ENCODE measurements at regions not wholly inside any gene's neighbourhood (a gene's known extent, or its start where the extent isn't known, plus 50 kb on each side); places are given as distances from the start of the nearest gene placed in this dataset.

GRCh38 chr3:5384557-5385236 is 197.2 kb downstream of the EDEM1 start:
- DNase-seq (ENCODE audit: extremely low spot score), result no peak
- TF ChIP-seq, protein P1, sequence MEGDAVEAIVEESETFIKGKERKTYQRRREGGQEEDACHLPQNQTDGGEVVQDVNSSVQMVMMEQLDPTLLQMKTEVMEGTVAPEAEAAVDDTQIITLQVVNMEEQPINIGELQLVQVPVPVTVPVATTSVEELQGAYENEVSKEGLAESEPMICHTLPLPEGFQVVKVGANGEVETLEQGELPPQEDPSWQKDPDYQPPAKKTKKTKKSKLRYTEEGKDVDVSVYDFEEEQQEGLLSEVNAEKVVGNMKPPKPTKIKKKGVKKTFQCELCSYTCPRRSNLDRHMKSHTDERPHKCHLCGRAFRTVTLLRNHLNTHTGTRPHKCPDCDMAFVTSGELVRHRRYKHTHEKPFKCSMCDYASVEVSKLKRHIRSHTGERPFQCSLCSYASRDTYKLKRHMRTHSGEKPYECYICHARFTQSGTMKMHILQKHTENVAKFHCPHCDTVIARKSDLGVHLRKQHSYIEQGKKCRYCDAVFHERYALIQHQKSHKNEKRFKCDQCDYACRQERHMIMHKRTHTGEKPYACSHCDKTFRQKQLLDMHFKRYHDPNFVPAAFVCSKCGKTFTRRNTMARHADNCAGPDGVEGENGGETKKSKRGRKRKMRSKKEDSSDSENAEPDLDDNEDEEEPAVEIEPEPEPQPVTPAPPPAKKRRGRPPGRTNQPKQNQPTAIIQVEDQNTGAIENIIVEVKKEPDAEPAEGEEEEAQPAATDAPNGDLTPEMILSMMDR (IDR thresholded peaks at IDR 0.05; ENCODE audit: control extremely low read depth, extremely low read depth, low read depth, missing control alignments), result no peak
- POLR2A ChIA-PET, result no interaction called here
- CTCF ChIA-PET, result interaction anchor here (1.1 kb wide), 1 partner anchor 79 kb away, joined by 3 read pairs; no protein-coding TSS in a partner anchor

DNA sequence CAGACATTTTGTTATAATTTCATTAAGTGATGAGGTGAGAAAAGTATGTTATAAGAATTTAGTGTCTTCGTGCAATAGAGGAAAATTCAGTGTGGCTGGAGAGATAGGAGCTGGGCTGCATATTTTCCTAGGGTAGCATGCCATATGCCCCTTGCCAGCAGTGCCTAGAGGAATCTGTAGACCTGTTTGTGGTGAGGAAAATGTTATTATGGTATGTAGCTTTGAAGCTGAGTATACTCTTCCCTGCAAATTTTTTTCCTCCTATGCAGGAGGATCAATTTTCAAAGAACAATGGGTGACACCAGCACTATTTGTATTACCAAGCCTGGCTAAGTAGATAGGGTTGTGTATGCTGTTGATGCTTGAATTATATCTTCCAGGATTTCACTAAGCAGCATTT is 200.6 kb downstream of the EDEM1 start:
- ChIA-PET POLR2A (no interaction called here), CTCF (interaction anchor here (0.7 kb wide), 1 partner anchor 27 kb away, joined by 3 read pairs; no protein-coding TSS in a partner anchor)
- TF ChIP-seq, protein P1 (IDR thresholded peaks at IDR 0.05; ENCODE audit: control extremely low read depth, extremely low read depth, low read depth, missing control alignments), result no peak
- DNase-seq (ENCODE audit: extremely low spot score), result no peak

DNA sequence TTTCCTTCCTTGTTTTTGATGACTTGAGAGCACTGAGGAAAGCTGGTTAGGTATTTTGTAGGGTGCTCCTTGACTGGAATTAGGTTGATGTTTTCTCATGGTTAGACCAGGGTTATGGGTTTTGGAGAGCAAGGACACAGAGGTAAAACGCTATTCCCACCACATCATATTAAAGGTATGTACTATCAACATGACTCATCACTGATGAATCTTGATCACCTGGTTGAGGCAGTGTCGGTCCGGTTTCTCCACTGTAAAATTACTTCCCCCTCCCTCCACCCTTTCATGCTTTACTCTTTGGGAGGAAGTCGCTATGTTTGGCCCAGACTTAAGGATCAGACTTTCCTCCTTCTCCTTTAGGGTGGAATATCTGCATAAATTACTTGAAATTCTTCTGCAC is 201.6 kb downstream of the EDEM1 start:
- DNase-seq (ENCODE audit: extremely low spot score), result no peak
- POLR2A ChIA-PET, result no interaction called here
- CTCF ChIA-PET, result no interaction called here
- TF ChIP-seq, protein P1 (IDR thresholded peaks at IDR 0.05; ENCODE audit: control extremely low read depth, extremely low read depth, low read depth, missing control alignments), result no peak

DNA sequence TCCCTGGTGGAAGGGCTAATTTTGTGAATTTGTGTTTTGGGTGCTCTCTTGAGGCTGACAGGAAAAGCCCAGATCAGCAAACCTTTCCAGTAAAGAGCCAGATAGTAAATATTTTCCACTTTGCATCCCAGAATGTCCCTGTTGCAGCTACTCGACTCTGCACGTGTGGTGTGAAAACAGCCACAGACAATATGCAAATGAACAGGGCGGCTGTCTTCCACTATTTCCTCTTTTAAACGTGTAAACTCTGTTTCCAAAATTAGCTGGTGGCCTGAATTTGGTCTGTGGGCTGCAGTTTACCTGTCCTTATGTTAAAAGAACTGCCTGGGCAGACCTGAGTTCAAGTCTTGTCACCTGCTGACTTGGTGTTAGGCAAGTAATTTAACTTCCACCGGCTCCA is 202.7 kb downstream of the EDEM1 start:
- CTCF ChIA-PET, result no interaction called here
- DNase-seq (ENCODE audit: extremely low spot score), result no peak
- TF ChIP-seq, protein P1 (IDR thresholded peaks at IDR 0.05; ENCODE audit: control extremely low read depth, extremely low read depth, low read depth, missing control alignments), result no peak
- POLR2A ChIA-PET, result no interaction called here

DNA sequence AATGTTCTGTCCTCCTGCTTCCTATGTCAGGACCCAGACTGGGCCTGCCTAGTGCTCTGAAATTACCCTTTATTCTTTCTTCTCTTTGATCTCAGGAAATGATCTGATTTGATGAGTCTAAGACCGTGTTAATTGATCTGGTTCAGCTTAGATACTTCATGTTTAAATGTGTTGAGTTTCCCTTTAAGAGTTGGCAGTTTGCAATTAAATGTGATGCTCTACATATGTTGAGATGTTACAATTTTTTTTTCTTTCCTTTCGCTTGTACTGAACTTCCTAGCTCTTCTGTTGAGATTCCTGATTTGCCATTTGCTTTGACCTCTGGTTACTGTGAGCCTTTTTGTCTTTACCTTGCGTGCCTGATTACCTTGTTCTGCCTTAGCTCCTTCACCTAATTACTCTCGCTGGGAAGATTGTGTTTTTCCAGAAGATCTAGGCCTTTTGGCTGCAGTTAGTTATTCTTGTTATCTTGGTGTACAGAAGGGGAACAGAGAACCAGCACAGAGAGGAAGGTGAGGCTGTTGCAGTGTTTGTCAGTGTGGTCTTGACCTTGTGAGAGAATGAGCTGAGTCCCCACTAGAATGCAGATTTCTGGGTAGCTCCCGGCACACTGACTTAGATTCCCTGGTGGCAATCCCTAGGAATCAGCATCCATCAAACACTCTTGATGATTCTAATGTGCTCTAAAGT is 203.6 kb downstream of the EDEM1 start:
- POLR2A ChIA-PET, result no interaction called here
- TF ChIP-seq, protein P1 (IDR thresholded peaks at IDR 0.05; ENCODE audit: control extremely low read depth, extremely low read depth, low read depth, missing control alignments), result no peak
- no peak for DNase-seq (ENCODE audit: extremely low spot score)
- CTCF ChIA-PET, result interaction anchor here (1.4 kb wide), 1 partner anchor 10 kb away, joined by 3 read pairs; no protein-coding TSS in a partner anchor

- DNase-seq (ENCODE audit: extremely low spot score), result no peak
- TF ChIP-seq, protein P1 (IDR thresholded peaks at IDR 0.05; ENCODE audit: control extremely low read depth, extremely low read depth, low read depth, missing control alignments), result no peak
- POLR2A ChIA-PET, result no interaction called here
- CTCF ChIA-PET, result interaction anchor here (0.8 to 1.8 kb wide), 3 partner anchors 10 to 39 kb away, joined by 3 to 4 read pairs (median 3); no protein-coding TSS in a partner anchor
These were observed 213.5 kb downstream of the EDEM1 start for GRCh38 chr3:5401002-5401401.
